ENCODE measurements at regions not wholly inside any gene's neighbourhood (a gene's known extent, or its start where the extent isn't known, plus 50 kb on each side); places are given as distances from the start of the nearest gene placed in this dataset.

DNA sequence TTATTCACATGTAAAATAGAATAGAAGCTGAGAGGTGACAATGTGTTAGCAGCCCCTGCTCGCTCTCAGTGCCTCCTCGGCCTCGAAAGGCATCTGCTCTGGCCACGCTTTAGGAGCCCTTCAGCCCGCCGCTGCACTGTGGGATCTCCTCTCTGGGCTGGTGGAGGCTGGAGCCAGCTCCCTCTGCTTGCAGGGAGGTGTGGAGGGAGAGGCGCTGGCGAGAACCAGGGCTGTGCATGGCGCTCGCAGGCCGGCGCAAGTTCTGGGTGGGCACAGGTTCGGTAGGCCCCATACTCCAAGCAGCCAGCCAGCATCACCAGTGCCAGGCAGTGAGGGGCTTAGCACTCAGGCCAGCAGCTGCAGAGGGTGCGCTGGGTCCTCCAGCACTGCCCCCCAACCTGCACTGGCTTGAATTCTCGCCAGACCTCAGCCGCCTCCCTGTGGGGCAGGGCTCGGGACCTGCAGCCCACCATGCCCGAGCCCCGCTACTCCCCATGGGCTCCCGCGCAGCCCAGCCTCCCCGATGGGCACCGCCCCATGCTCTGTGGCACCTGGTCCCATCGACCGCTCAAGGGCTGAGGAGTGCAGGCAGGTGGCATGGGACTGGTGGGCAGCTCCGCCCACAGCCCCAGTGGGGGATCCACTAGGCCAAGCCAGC is 1346.7 kb upstream of the IGFBP7 start:
- TF ChIP-seq, protein P1, sequence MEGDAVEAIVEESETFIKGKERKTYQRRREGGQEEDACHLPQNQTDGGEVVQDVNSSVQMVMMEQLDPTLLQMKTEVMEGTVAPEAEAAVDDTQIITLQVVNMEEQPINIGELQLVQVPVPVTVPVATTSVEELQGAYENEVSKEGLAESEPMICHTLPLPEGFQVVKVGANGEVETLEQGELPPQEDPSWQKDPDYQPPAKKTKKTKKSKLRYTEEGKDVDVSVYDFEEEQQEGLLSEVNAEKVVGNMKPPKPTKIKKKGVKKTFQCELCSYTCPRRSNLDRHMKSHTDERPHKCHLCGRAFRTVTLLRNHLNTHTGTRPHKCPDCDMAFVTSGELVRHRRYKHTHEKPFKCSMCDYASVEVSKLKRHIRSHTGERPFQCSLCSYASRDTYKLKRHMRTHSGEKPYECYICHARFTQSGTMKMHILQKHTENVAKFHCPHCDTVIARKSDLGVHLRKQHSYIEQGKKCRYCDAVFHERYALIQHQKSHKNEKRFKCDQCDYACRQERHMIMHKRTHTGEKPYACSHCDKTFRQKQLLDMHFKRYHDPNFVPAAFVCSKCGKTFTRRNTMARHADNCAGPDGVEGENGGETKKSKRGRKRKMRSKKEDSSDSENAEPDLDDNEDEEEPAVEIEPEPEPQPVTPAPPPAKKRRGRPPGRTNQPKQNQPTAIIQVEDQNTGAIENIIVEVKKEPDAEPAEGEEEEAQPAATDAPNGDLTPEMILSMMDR (IDR thresholded peaks at IDR 0.05) = no peak
- no peak for TF ChIP-seq ZFX (IDR thresholded peaks at IDR 0.05; ENCODE audit: borderline replicate concordance)

All from 22Rv1 (cell line).